ENCODE measurements at regions not wholly inside any gene's neighbourhood (a gene's known extent, or its start where the extent isn't known, plus 50 kb on each side); places are given as distances from the start of the nearest gene placed in this dataset.

DNA sequence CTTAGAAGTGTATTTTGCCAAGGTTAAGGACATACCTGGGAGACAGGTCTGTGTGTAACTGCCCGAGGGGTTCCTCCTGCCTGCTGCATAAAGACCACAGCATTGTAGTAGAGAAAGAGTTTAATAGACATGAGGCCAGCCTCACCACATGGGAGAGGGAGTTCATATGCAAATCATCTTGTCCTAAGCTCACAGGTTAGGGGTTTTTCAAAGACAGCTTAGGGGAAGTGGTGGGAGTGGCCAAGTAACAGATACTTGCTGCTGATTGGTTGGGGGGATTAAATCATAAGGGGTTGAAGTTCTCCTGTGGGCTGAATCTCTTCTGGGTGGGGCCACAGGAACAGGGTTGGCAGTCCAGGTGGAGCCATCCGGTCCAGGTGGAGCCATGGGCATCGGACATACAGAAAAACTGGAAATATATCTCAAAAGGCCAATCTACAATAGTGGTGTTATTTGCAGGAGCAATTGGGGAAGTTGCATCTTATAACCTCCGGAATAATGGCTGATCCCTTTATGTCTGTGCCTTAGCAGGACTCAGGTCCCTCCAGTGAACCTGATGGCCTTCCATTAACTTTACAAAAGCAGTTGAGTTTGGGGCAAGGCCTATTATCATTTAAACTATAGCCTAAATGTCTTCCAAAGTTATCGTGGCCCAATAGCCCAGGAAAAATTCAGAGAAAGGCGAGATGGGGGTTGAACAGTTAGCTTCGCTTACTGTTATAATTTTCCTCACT lies 86.0 kb upstream of the MFGE8 start:
- no peak for TF ChIP-seq ZNF274 (IDR thresholded peaks at IDR 0.05; ENCODE audit: low read depth, low read length)
- TF ChIP-seq SUZ12 (IDR thresholded peaks at IDR 0.05; ENCODE audit: extremely low read depth, insufficient read depth, insufficient read length), result no peak
- no peak for TF ChIP-seq YY1 (IDR thresholded peaks at IDR 0.05; ENCODE audit: insufficient read depth, insufficient read length)
